H1 (cell line): ENCODE measurements at regions not wholly inside any gene's neighbourhood (a gene's known extent, or its start where the extent isn't known, plus 50 kb on each side); places are given as distances from the start of the nearest gene placed in this dataset.

Experiments used
- CTCF ChIA-PET: fragments of 300-600 bp; sonication (Branson Sonifier 250); formaldehyde crosslinking; loops from one replicate; lab custom pipeline; 2021; ENCODE audit not compliant: partially characterized antibody; lab: Charles Lee
- POLR2A ChIA-PET: fragments of 300-600 bp; sonication (Branson Sonifier 250); formaldehyde crosslinking; loops from one replicate; lab custom pipeline; 2021; ENCODE audit warnings: inconsistent platforms; ENCODE audit not compliant: partially characterized antibody; lab: Charles Lee
- DNase-seq, 2 experiments: peaks; one replicate each; pipeline versions ENCODE4 v3.0.0 to v3.0.0-alpha.2; 2010 to 2022; ENCODE audit warnings: low spot score in 2 of 2, low read depth in 1 of 2, mixed read lengths in 1 of 2
- FAIRE-seq: peaks from 2 replicates; lab custom pipeline; 2011; peaks lifted over from hg19 to GRCh38; lab: Jason Lieb, UNC
- H2AFZ ChIP-seq: 2 replicates; pipeline ENCODE4 v1.8.1; 2012; ENCODE audit warnings: low read length, inconsistent platforms
- H2AK5ac ChIP-seq: 2 replicates; pipeline ENCODE4 v1.6.1; 2013; ENCODE audit warnings: low read depth, low read length
- H2BK120ac ChIP-seq: replicated peaks from 2 replicates; pipeline ENCODE3; 2013; ENCODE audit warnings: low read depth, low read length, inconsistent platforms
- H2BK12ac ChIP-seq: 2 replicates; pipeline ENCODE4 v1.6.1; 2013; ENCODE audit warnings: low read depth, low read length
- H2BK15ac ChIP-seq: 2 replicates; pipeline ENCODE4 v1.6.1; 2013; ENCODE audit warnings: low read length
- H2BK20ac ChIP-seq: 2 replicates; pipeline ENCODE4 v1.6.1; 2013; ENCODE audit warnings: low read length
- H2BK5ac ChIP-seq: 2 replicates; pipeline ENCODE4 v1.6.1; 2013; ENCODE audit warnings: low read depth, low read length
- H3K14ac ChIP-seq: 2 replicates; pipeline ENCODE4 v1.6.1; 2013; ENCODE audit warnings: inconsistent platforms; ENCODE audit not compliant: insufficient read length
- H3K18ac ChIP-seq: 2 replicates; pipeline ENCODE4 v1.6.1; 2013; ENCODE audit warnings: low read length; ENCODE audit errors: extremely low read depth
- H3K23ac ChIP-seq: 2 replicates; pipeline ENCODE4 v1.6.1; 2013; ENCODE audit warnings: inconsistent platforms; ENCODE audit not compliant: insufficient read length
- H3K23me2 ChIP-seq: 2 replicates; pipeline ENCODE4 v1.6.1; 2013; ENCODE audit warnings: low read depth, low read length
- H3K27ac ChIP-seq: 2 replicates; pipeline ENCODE4 v1.6.1; 2011; ENCODE audit warnings: low read depth, low read length, inconsistent platforms
- H3K27me3 ChIP-seq, 4 experiments: replicated peaks in 1 of 4; 1 replicate in 1 of 4; 2 replicates in 3 of 4; pipeline versions ENCODE4 v1.6.1 to v1.8.1; 2011 to 2013; ENCODE audit warnings: low read length in 3 of 4, mild to moderate bottlenecking in 3 of 4, inconsistent platforms in 2 of 4, mixed read lengths in 2 of 4, moderate library complexity in 1 of 4; ENCODE audit not compliant: control insufficient read depth in 3 of 4, insufficient read depth in 3 of 4; ENCODE audit errors: extremely low read depth in 1 of 4
- H3K36me3 ChIP-seq, 4 experiments: 2 replicates each; pipeline versions ENCODE4 v1.6.1 to v1.8.1; 2011 to 2013; ENCODE audit warnings: mild to moderate bottlenecking in 4 of 4, low read length in 3 of 4, moderate library complexity in 2 of 4, control low read depth in 1 of 4, inconsistent platforms in 1 of 4; ENCODE audit not compliant: insufficient read depth in 4 of 4, control insufficient read depth in 2 of 4
- H3K4ac ChIP-seq: replicated peaks from 2 replicates; pipeline ENCODE3; 2013; ENCODE audit warnings: low read length, low read depth, mixed read lengths, inconsistent platforms; ENCODE audit not compliant: insufficient read length
- H3K4me1 ChIP-seq, 4 experiments: replicated peaks in 1 of 4; 1 replicate in 1 of 4; 2 replicates in 3 of 4; pipeline versions ENCODE4 v1.6.1 to v1.8.1; 2011 to 2013; ENCODE audit warnings: low read length in 3 of 4, inconsistent platforms in 2 of 4, mixed read lengths in 1 of 4; ENCODE audit not compliant: insufficient read depth in 4 of 4, control insufficient read depth in 3 of 4
- H3K4me2 ChIP-seq, 2 experiments: 2 replicates each; pipeline versions ENCODE4 v1.6.1 to v1.8.1; 2011 to 2013; ENCODE audit warnings: low read depth in 2 of 2, low read length in 2 of 2, control low read depth in 1 of 2, inconsistent platforms in 1 of 2, mild to moderate bottlenecking in 1 of 2; ENCODE audit not compliant: insufficient read depth in 1 of 2
- H3K4me3 ChIP-seq, 4 experiments: fragments of 200-600, 300-600 bp in 1 of 4; sonication (generic), shearing (Covaris generic), sonication (Bioruptor Twin) in 1 of 4; 2 replicates each; pipeline versions ENCODE4 v1.5.1 to v1.8.1; 2011 to 2016; ENCODE audit warnings: low read length in 4 of 4, low read depth in 3 of 4, control low read depth in 2 of 4, inconsistent platforms in 2 of 4, mild to moderate bottlenecking in 2 of 4, mixed read lengths in 1 of 4, moderate library complexity in 1 of 4; ENCODE audit not compliant: insufficient read depth in 2 of 4; ENCODE audit errors: extremely low read depth in 1 of 4
- H3K56ac ChIP-seq: replicated peaks from 2 replicates; pipeline ENCODE3; 2013; ENCODE audit warnings: low read depth, mild to moderate bottlenecking, mixed read lengths, low read length, inconsistent platforms; ENCODE audit not compliant: insufficient read length
- H3K79me1 ChIP-seq: 2 replicates; pipeline ENCODE4 v1.6.1; 2013; ENCODE audit warnings: low read depth, low read length, control low read depth
- H3K79me2 ChIP-seq, 2 experiments: 2 replicates each; pipeline versions ENCODE4 v1.6.1 to v1.8.1; 2012 to 2013; ENCODE audit warnings: low read length in 2 of 2, mild to moderate bottlenecking in 2 of 2, inconsistent platforms in 1 of 2; ENCODE audit not compliant: insufficient read depth in 2 of 2, control insufficient read depth in 1 of 2
- H3K9ac ChIP-seq, 4 experiments: replicated peaks in 1 of 4; 1 replicate in 1 of 4; 2 replicates in 3 of 4; pipeline versions ENCODE4 v1.6.1 to v1.8.1; 2011 to 2013; ENCODE audit warnings: low read depth in 3 of 4, low read length in 3 of 4, control low read depth in 2 of 4, mild to moderate bottlenecking in 2 of 4, moderate library complexity in 2 of 4, inconsistent platforms in 1 of 4; ENCODE audit errors: extremely low read depth in 1 of 4
- H3K9me3 ChIP-seq, 2 experiments: 2 replicates each; pipeline versions ENCODE4 v1.6.1 to v1.8.1; 2012 to 2013; ENCODE audit warnings: mild to moderate bottlenecking in 2 of 2, moderate library complexity in 2 of 2, control low read depth in 1 of 2, inconsistent platforms in 1 of 2, low read depth in 1 of 2, low read length in 1 of 2, mixed read lengths in 1 of 2; ENCODE audit not compliant: insufficient read depth in 2 of 2
- H4K20me1 ChIP-seq, 2 experiments: replicated peaks in 1 of 2; 2 replicates each; pipeline versions ENCODE3 to v1.8.1; 2011 to 2013; ENCODE audit warnings: inconsistent platforms in 2 of 2, low read length in 2 of 2, mild to moderate bottlenecking in 1 of 2; ENCODE audit not compliant: insufficient read depth in 2 of 2, control insufficient read depth in 1 of 2
- H4K5ac ChIP-seq: 2 replicates; pipeline ENCODE4 v1.6.1; 2013; ENCODE audit warnings: low read length, low read depth, mixed read lengths, inconsistent platforms; ENCODE audit not compliant: insufficient read length
- H4K8ac ChIP-seq: 2 replicates; pipeline ENCODE4 v1.8.0; 2013; ENCODE audit warnings: mild to moderate bottlenecking, moderate library complexity, low read length, inconsistent platforms; ENCODE audit not compliant: insufficient read depth; ENCODE audit errors: extremely low read depth
- H4K91ac ChIP-seq: replicated peaks from 2 replicates; pipeline ENCODE3; 2013; ENCODE audit warnings: low read length, mixed read lengths, inconsistent platforms; ENCODE audit not compliant: insufficient read length
- ASH2L ChIP-seq: fragments of 200-600, 300-600 bp; sonication (generic); IDR thresholded peaks from one replicate; pipeline ENCODE4 v1.7.1; 2017; ENCODE audit warnings: low read length
- HDAC2 ChIP-seq, 2 experiments: fragments of 300-600 bp in 1 of 2; sonication (generic) in 1 of 2; IDR thresholded peaks; 2 replicates each; pipeline ENCODE4 v1.6.1; 2011 to 2012; ENCODE audit warnings: low read depth in 2 of 2, low read length in 2 of 2, mild to moderate bottlenecking in 2 of 2, moderate library complexity in 2 of 2, borderline replicate concordance in 1 of 2, inconsistent platforms in 1 of 2
- RAD21 ChIP-seq, 2 experiments: IDR thresholded peaks in 1 of 2; conservative IDR thresholded peaks in 1 of 2; 2 replicates each; pipeline ENCODE4 v1.6.1; 2011; ENCODE audit warnings: low read depth in 2 of 2, low read length in 2 of 2, improper control_type of control experiment in 1 of 2, inconsistent platforms in 1 of 2, mild to moderate bottlenecking in 1 of 2, moderate library complexity in 1 of 2
- SAP30 ChIP-seq: fragments of 300-600 bp; sonication (generic); IDR thresholded peaks from 2 replicates; pipeline ENCODE4 v1.7.1; 2012; ENCODE audit warnings: low read length, moderate library complexity, mild to moderate bottlenecking, inconsistent platforms; ENCODE audit not compliant: insufficient read depth, insufficient replicate concordance
- TAF7 ChIP-seq: optimal IDR thresholded peaks from 2 replicates; pipeline ENCODE3; 2011; ENCODE audit warnings: low read depth, mild to moderate bottlenecking, inconsistent platforms, low read length, moderate library complexity, borderline replicate concordance
- TCF12 ChIP-seq: IDR thresholded peaks from 2 replicates; pipeline ENCODE4 v1.6.1; 2011; ENCODE audit warnings: low read depth, mild to moderate bottlenecking, low read length
- TEAD4 ChIP-seq: IDR thresholded peaks from 2 replicates; pipeline ENCODE4 v1.6.1; 2012; ENCODE audit warnings: low read depth, low read length, inconsistent platforms, mixed read lengths
- WGBS, 2 experiments: shearing (Covaris generic) in 1 of 2; methylation state at CpG; one replicate each; pipeline versions ENCODE4 v1.1.6 to v1.1.7; 2013 to 2015; ENCODE audit warnings: low lambda C conversion rate in 2 of 2, mixed read lengths in 2 of 2, inconsistent platforms in 1 of 2, low coverage in 1 of 2, missing lambda C conversion rate in 1 of 2; ENCODE audit not compliant: insufficient replicate concordance in 2 of 2, insufficient coverage in 1 of 2, insufficient read length in 1 of 2; ENCODE audit errors: extremely low coverage in 1 of 2, missing lambda C conversion rate in 1 of 2; 5-methylcytosine and 5-hydroxymethylcytosine counted together

GRCh38 chr9:4366591-4367330 is 66.9 kb upstream of the GLIS3 start:
- H3K18ac ChIP-seq, result no peak overlapping the region
- H4K20me1 ChIP-seq, result no peaks in the 10 kb centered on the region
- no peaks in the 10 kb centered on the region for H3K36me3 ChIP-seq
- no peak overlapping the region for H2BK5ac ChIP-seq
- H3K4ac ChIP-seq, result no peak overlapping the region
- H4K8ac ChIP-seq, result no peak overlapping the region
- no peak overlapping the region for H4K91ac ChIP-seq
- H2BK120ac ChIP-seq, result no peak overlapping the region
- H3K23me2 ChIP-seq, result no peaks in the 10 kb centered on the region
- H2AFZ ChIP-seq, result peak overlapping the region; percentile 100
- H2BK20ac ChIP-seq, result no peak overlapping the region
- H3K27ac ChIP-seq, result no peak overlapping the region
- WGBS, 2 experiments, result 76% methylated on average over 12 of the region's 12 CpGs; no CpG with 5 or more reads in 1 of the 2 experiments
- DNase-seq (peak; percentile 33 to 59), FAIRE-seq (peak; percentile 82)
- H3K23ac ChIP-seq, result no peak overlapping the region
- H3K79me2 ChIP-seq, result no peaks in the 10 kb centered on the region
- no peak overlapping the region for H2BK15ac ChIP-seq
- no peaks in the 10 kb centered on the region for H3K9me3 ChIP-seq
- CTCF ChIA-PET, result interaction anchor here (0.6 to 6.2 kb wide), 44 partner anchors 8 to 1492 kb away, joined by 3 to 64 read pairs (median 4); partner anchors contain the start of gene GLIS3
- POLR2A ChIA-PET, result no interaction called here
- no peak overlapping the region for H2BK12ac ChIP-seq
- H4K5ac ChIP-seq, result no peak overlapping the region
- no peak overlapping the region for H3K14ac ChIP-seq
- no peak overlapping the region for H3K4me2 ChIP-seq
- no peak overlapping the region for H3K56ac ChIP-seq
- H3K79me1 ChIP-seq, result no peaks in the 10 kb centered on the region
- no peak overlapping the region for H3K4me3 ChIP-seq
- no peak overlapping the region for H3K9ac ChIP-seq
- H3K27me3 ChIP-seq, result no peaks in the 10 kb centered on the region
- H2AK5ac ChIP-seq, result no peak overlapping the region
- H3K4me1 ChIP-seq, result 0 out of 7 replicates have a peak, but pooled peaks cover 0 to 1% (median 0%) of the 10 kb centered on the region in 4 experiments
- no peak for TF ChIP-seq TAF7
- peak; percentile 89 to 91 for TF ChIP-seq RAD21 (IDR thresholded peaks at IDR 0.05 in 1 of 2, conservative IDR thresholded peaks at IDR 0.05 in 1 of 2; ENCODE audit: low read depth in 2 of 2, low read length in 2 of 2)
- TF ChIP-seq TEAD4, result peak; percentile 35; the same call in 1 of the 2 replicates
- TF ChIP-seq ASH2L, result no peak
- no peak for TF ChIP-seq SAP30
- no peak for TF ChIP-seq HDAC2 (IDR thresholded peaks at IDR 0.05; ENCODE audit: borderline replicate concordance in 1 of 2, low read depth in 2 of 2, low read length in 2 of 2)
- TF ChIP-seq TCF12, result no peak
